Adrenal gland (tissue), 9 donors: ENCODE measurements at regions not wholly inside any gene's neighbourhood (a gene's known extent, or its start where the extent isn't known, plus 50 kb on each side); places are given as distances from the start of the nearest gene placed in this dataset.

Source experiments
- DNase-seq, 7 donors: peaks; one replicate each; pipeline ENCODE4 v3.0.0-alpha.2; 2019 to 2020
- H3K27ac ChIP-seq, 5 donors: fragments of 200-600 bp; sonication (generic) in 4 of 5; 1 replicate in 3 of 5; 2 replicates in 2 of 5; pipeline versions ENCODE4 v1.5.1 to v1.8.0; 2016 to 2020; ENCODE audit warnings: mild to moderate bottlenecking in 1 of 5
- H3K27me3 ChIP-seq: fragments of 200-600 bp; 2 replicates; pipeline ENCODE4 v1.8.0; 2021
- H3K36me3 ChIP-seq, 2 donors: fragments of 200-600 bp; replicated peaks in 1 of 2; 1 replicate in 1 of 2; 2 replicates in 1 of 2; pipeline versions ENCODE4 v1.5.1 to v1.8.0; 2018 to 2022
- H3K4me1 ChIP-seq, 2 donors: fragments of 200-600 bp; replicated peaks in 1 of 2; 1 replicate in 1 of 2; 2 replicates in 1 of 2; pipeline versions ENCODE4 v1.5.1 to v1.8.0; 2018 to 2021
- H3K4me3 ChIP-seq, 4 donors: fragments of 200-600 bp; sonication (generic) in 3 of 4; one replicate each; pipeline ENCODE4 v1.5.1; 2016 to 2018
- H3K9me3 ChIP-seq, 3 donors: fragments of 200-600 bp; sonication (generic) in 1 of 3; replicated peaks in 1 of 3; 1 replicate in 2 of 3; 2 replicates in 1 of 3; pipeline versions ENCODE4 v1.5.1 to v1.8.0; 2016 to 2021
- POLR2A ChIP-seq, 2 donors: fragments of 450-650 bp; IDR thresholded peaks; one replicate each; pipeline ENCODE4 v1.6.1; 2017; ENCODE audit warnings: antibody characterized with exemption in 2 of 2, mild to moderate bottlenecking in 2 of 2, moderate library complexity in 1 of 2
- WGBS, 4 donors: extraction: QIAGEN DNeasy Blood & Tissue Kit in 2 of 4; methylation state at CpG; one replicate each; pipeline versions ENCODE4 v1.1.5 to v1.1.7; 2013 to 2017; 5-methylcytosine and 5-hydroxymethylcytosine counted together
- intact Hi-C, 2 donors: fragments of 100-400 bp; cut with DNase I; formaldehyde crosslinking; loops; one replicate each; pipeline versions ENCODE4 v1.14.1 to v1.15.0; 2022 to 2023
- TF ChIP-seq, protein P1 (sequence below), 6 experiments: fragments of 450-650 bp in 4 of 6; fragments of 200-600 bp in 2 of 6; sonication (generic) in 1 of 6; IDR thresholded peaks; 1 replicate in 5 of 6; 2 replicates in 1 of 6; pipeline versions ENCODE4 v1.5.1 to v1.8.0; 2016 to 2021; ENCODE audit warnings: antibody characterized with exemption in 6 of 6, mild to moderate bottlenecking in 2 of 6, moderate library complexity in 1 of 6
- donor health status: healthy with polysubstance abuse.
- donor health status: Bipolar disorder and iron deficiency.
- donor health status: DM: yes; HTN: yes; CAD: no.
- donor health status: DM: no; HTN: no; CAD: no.
- donor health status: DM: no; HTN: no; CAD: no.

DNA sequence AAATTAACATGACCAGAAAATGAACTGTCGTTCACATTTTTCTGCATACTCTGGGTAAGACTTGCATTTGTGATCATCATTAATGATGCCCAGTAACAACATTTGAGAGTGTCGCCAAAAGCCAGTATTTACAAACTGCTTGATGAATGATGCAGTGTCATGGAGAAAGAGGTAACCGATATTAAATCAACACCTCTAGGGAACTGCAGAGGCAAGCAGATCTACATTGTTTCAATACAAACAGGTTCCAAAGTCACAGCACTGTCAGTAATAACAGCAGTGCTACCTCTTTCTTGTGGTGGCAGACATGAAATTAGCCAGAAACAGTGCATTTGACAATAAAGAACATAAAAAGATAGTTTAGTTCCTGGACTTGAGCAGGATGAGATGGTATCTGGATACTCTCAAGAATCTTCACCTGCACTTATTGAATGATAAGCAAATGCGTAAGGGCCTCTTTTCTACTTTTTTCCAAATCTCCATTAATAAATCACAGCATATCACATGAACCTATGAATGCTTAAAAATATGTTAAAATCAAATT, 456.6 kb downstream of the ARHGEF28 start:
- H3K27me3 ChIP-seq = no peaks in the 10 kb centered on the region
- H3K9me3 ChIP-seq = no peaks in the 10 kb centered on the region
- H3K36me3 ChIP-seq = no peaks in the 10 kb centered on the region
- no peak overlapping the region for H3K27ac ChIP-seq
- DNase-seq = no peak
- intact Hi-C loops = no loop called here
- WGBS, 4 donors = 90 to 97% (median 93%) methylated on average over 4 of the region's 4 CpGs
- no peak overlapping the region for H3K4me3 ChIP-seq
- no peaks in the 10 kb centered on the region for H3K4me1 ChIP-seq
- TF ChIP-seq POLR2A (IDR thresholded peaks at IDR 0.05) = no peak

DNA sequence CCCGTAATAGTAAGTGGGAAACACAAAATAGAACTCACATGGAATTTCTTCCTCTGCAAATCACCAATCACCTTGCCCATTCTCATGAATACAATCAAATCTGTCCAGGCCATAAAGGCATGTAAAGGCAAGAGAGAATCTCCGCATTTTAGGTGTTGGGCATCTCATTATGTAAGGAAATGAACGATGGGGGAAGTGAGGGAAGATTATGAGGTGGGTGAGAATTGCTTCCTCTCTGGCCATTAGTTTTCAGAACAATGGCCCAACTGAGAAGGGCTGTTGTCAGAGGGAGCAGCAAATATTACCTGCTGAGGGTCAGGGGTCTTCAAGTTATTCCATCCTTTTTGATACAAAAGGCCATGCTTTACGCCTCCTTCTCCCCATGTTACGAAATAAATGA, 455.1 kb downstream of the ARHGEF28 start:
- intact Hi-C loops = no loop called here
- H3K27ac ChIP-seq = no peak overlapping the region
- no peaks in the 10 kb centered on the region for H3K4me1 ChIP-seq
- H3K27me3 ChIP-seq = no peaks in the 10 kb centered on the region
- H3K4me3 ChIP-seq = no peak overlapping the region
- 75 to 90% (median 83%) methylated on average over 5 of the region's 5 CpGs for WGBS, 4 donors
- no peaks in the 10 kb centered on the region for H3K36me3 ChIP-seq
- TF ChIP-seq POLR2A (IDR thresholded peaks at IDR 0.05) = no peak
- TF ChIP-seq, protein P1, sequence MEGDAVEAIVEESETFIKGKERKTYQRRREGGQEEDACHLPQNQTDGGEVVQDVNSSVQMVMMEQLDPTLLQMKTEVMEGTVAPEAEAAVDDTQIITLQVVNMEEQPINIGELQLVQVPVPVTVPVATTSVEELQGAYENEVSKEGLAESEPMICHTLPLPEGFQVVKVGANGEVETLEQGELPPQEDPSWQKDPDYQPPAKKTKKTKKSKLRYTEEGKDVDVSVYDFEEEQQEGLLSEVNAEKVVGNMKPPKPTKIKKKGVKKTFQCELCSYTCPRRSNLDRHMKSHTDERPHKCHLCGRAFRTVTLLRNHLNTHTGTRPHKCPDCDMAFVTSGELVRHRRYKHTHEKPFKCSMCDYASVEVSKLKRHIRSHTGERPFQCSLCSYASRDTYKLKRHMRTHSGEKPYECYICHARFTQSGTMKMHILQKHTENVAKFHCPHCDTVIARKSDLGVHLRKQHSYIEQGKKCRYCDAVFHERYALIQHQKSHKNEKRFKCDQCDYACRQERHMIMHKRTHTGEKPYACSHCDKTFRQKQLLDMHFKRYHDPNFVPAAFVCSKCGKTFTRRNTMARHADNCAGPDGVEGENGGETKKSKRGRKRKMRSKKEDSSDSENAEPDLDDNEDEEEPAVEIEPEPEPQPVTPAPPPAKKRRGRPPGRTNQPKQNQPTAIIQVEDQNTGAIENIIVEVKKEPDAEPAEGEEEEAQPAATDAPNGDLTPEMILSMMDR (IDR thresholded peaks at IDR 0.05) = no peak
- H3K9me3 ChIP-seq = no peaks in the 10 kb centered on the region
- no peak for DNase-seq

DNA sequence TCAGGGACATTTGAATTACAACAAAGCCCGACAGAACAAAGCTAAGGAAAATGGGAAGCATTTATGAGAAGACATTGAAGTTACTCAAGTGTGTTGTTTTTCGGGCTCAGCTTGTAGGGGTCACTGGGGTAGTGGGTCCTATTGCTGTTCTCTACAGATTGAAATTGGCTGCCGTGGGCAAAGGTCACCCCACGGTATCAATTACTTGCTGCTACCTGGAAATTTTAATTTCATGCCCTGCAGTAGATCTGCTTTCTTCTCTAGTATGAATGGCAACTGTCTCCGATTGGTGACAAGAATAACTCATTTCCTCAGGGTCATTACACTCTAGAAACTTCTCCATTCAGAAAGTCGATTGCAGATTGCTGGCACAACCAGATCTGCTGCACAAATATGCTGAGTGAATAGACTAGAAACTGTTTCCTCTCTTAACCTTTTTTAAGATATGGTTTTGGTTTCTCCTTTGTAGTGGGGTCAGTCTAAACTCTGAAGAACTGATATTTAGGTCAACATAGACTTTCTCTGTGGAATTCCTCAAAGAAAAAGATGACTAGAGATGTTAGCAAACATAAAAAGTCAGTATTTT, 454.1 kb downstream of the ARHGEF28 start:
- WGBS, 4 donors = 76 to 80% (median 77%) methylated on average over 6 of the region's 6 CpGs

GRCh38 chr5:74075501-74076484, 449.8 kb downstream of the ARHGEF28 start:
- H3K4me3 ChIP-seq = no peak overlapping the region
- 79 to 89% (median 83%) methylated on average over 7 of the region's 7 CpGs for WGBS, 4 donors
- no peaks in the 10 kb centered on the region for H3K27me3 ChIP-seq
- H3K4me1 ChIP-seq = no peaks in the 10 kb centered on the region
- intact Hi-C loops = no loop called here
- H3K27ac ChIP-seq = no peak overlapping the region
- no peaks in the 10 kb centered on the region for H3K9me3 ChIP-seq
- no peak for TF ChIP-seq POLR2A (IDR thresholded peaks at IDR 0.05)
- TF ChIP-seq, protein P1 (IDR thresholded peaks at IDR 0.05) = no peak
- H3K36me3 ChIP-seq = no peaks in the 10 kb centered on the region
- DNase-seq = no peak

More for the DNA sequence above, 454.1 kb downstream of the ARHGEF28 start:
- DNase-seq = no peak
- intact Hi-C loops = no loop called here
- no peaks in the 10 kb centered on the region for H3K36me3 ChIP-seq
- no peak overlapping the region for H3K27ac ChIP-seq
- TF ChIP-seq, protein P1 (IDR thresholded peaks at IDR 0.05) = no peak
- TF ChIP-seq POLR2A (IDR thresholded peaks at IDR 0.05) = no peak
- H3K4me3 ChIP-seq = no peak overlapping the region
- no peaks in the 10 kb centered on the region for H3K27me3 ChIP-seq
- no peaks in the 10 kb centered on the region for H3K4me1 ChIP-seq
- H3K9me3 ChIP-seq = no peaks in the 10 kb centered on the region
